ENCODE measurements at regions not wholly inside any gene's neighbourhood (a gene's known extent, or its start where the extent isn't known, plus 50 kb on each side); places are given as distances from the start of the nearest gene placed in this dataset.
"Not testable (repeated sequence)": the region's sequence is repeated elsewhere in the genome, so short reads cannot be mapped to it uniquely, and the experiment has no call there.

GRCh38 chr14:35952584-35952983 is 126.4 kb downstream of the BRMS1L start:
- Mint-ChIP-seq H3K27ac (no peak overlapping the region), H3K36me3 (no peaks in the 10 kb centered on the region), H3K4me3 (no peak overlapping the region), H3K27me3 (no peaks in the 10 kb centered on the region), H3K4me1 (ENCODE audit: low read depth) (no peaks in the 10 kb centered on the region), H3K9me3 (ENCODE audit: low read depth) (no peaks in the 10 kb centered on the region)

GRCh38 chr14:35949920-35950513 is 123.9 kb downstream of the BRMS1L start:
- H3K4me3 Mint-ChIP-seq = no peak overlapping the region
- no peaks in the 10 kb centered on the region for H3K4me1 Mint-ChIP-seq (ENCODE audit: low read depth)
- no peak overlapping the region for H3K27ac Mint-ChIP-seq
- H3K36me3 Mint-ChIP-seq = no peaks in the 10 kb centered on the region
- no peaks in the 10 kb centered on the region for H3K9me3 Mint-ChIP-seq (ENCODE audit: low read depth)
- no peaks in the 10 kb centered on the region for H3K27me3 Mint-ChIP-seq

GRCh38 chr14:35947983-35948382 is 121.8 kb downstream of the BRMS1L start:
- not testable (repeated sequence) for H3K27ac Mint-ChIP-seq; H3K36me3 Mint-ChIP-seq; H3K4me1 Mint-ChIP-seq (ENCODE audit: low read depth); H3K4me3 Mint-ChIP-seq; H3K27me3 Mint-ChIP-seq; H3K9me3 Mint-ChIP-seq (ENCODE audit: low read depth)

GRCh38 chr14:35944847-35945246 is 118.7 kb downstream of the BRMS1L start:
- no peaks in the 10 kb centered on the region for H3K36me3 Mint-ChIP-seq
- no peaks in the 10 kb centered on the region for H3K27me3 Mint-ChIP-seq
- H3K27ac Mint-ChIP-seq = no peak overlapping the region

GRCh38 chr14:35940291-35940690 is 114.2 kb downstream of the BRMS1L start:
- H3K4me3 Mint-ChIP-seq = no peak overlapping the region
- H3K27me3 Mint-ChIP-seq = no peaks in the 10 kb centered on the region
- H3K4me1 Mint-ChIP-seq (ENCODE audit: low read depth) = peaks cover 5% of the 10 kb centered on the region
- H3K36me3 Mint-ChIP-seq = no peaks in the 10 kb centered on the region
- no peaks in the 10 kb centered on the region for H3K9me3 Mint-ChIP-seq (ENCODE audit: low read depth)
- H3K27ac Mint-ChIP-seq = no peak overlapping the region

More at GRCh38 chr14:35944847-35945246, 118.7 kb downstream of the BRMS1L start:
- H3K9me3 Mint-ChIP-seq (ENCODE audit: low read depth) = no peaks in the 10 kb centered on the region
- H3K4me3 Mint-ChIP-seq = no peak overlapping the region
- H3K4me1 Mint-ChIP-seq (ENCODE audit: low read depth) = no peaks in the 10 kb centered on the region

- no peaks in the 10 kb centered on the region for H3K27me3 Mint-ChIP-seq
- H3K36me3 Mint-ChIP-seq = no peaks in the 10 kb centered on the region
- no peaks in the 10 kb centered on the region for H3K9me3 Mint-ChIP-seq (ENCODE audit: low read depth)
- no peak overlapping the region for H3K27ac Mint-ChIP-seq
- H3K4me3 Mint-ChIP-seq = no peak overlapping the region
- peaks cover 19% of the 10 kb centered on the region for H3K4me1 Mint-ChIP-seq (ENCODE audit: low read depth)
Measured at GRCh38 chr14:35938770-35939169, 112.6 kb downstream of the BRMS1L start.

- peak overlapping the region; percentile 79 for H3K27ac Mint-ChIP-seq
- peak overlapping the region; percentile 55 for H3K4me3 Mint-ChIP-seq
- H3K27me3 Mint-ChIP-seq = no peaks in the 10 kb centered on the region
- peaks cover 47% of the 10 kb centered on the region for H3K4me1 Mint-ChIP-seq (ENCODE audit: low read depth)
- peaks cover 3% of the 10 kb centered on the region for H3K36me3 Mint-ChIP-seq
- peaks cover 4% of the 10 kb centered on the region for H3K9me3 Mint-ChIP-seq (ENCODE audit: low read depth)
Measured at GRCh38 chr14:35934499-35934898, 108.4 kb downstream of the BRMS1L start.

- Mint-ChIP-seq H3K9me3 (ENCODE audit: low read depth) (peaks cover 4% of the 10 kb centered on the region), H3K27me3 (no peaks in the 10 kb centered on the region), H3K36me3 (peaks cover 3% of the 10 kb centered on the region), H3K4me1 (ENCODE audit: low read depth) (peaks cover 47% of the 10 kb centered on the region), H3K27ac (peak overlapping the region; percentile 96), H3K4me3 (peak overlapping the region; percentile 89)
Measured at GRCh38 chr14:35932659-35933159, 106.6 kb downstream of the BRMS1L start.

GRCh38 chr14:35932136-35932535 is 106.0 kb downstream of the BRMS1L start:
- Mint-ChIP-seq H3K27ac (peak overlapping the region; percentile 96), H3K36me3 (peaks cover 3% of the 10 kb centered on the region)

GRCh38 chr14:35931346-35931745 is 105.2 kb downstream of the BRMS1L start:
- no peaks in the 10 kb centered on the region for H3K27me3 Mint-ChIP-seq
- H3K27ac Mint-ChIP-seq = no peak overlapping the region
- no peak overlapping the region for H3K4me3 Mint-ChIP-seq
- peaks cover 3% of the 10 kb centered on the region for H3K36me3 Mint-ChIP-seq
- peaks cover 4% of the 10 kb centered on the region for H3K9me3 Mint-ChIP-seq (ENCODE audit: low read depth)
- peaks cover 47% of the 10 kb centered on the region for H3K4me1 Mint-ChIP-seq (ENCODE audit: low read depth)

More at GRCh38 chr14:35932136-35932535, 106.0 kb downstream of the BRMS1L start:
- peaks cover 47% of the 10 kb centered on the region for H3K4me1 Mint-ChIP-seq (ENCODE audit: low read depth)
- peak overlapping the region; percentile 89 for H3K4me3 Mint-ChIP-seq
- no peaks in the 10 kb centered on the region for H3K27me3 Mint-ChIP-seq
- peaks cover 4% of the 10 kb centered on the region for H3K9me3 Mint-ChIP-seq (ENCODE audit: low read depth)

GRCh38 chr14:35929186-35929585 is 103.0 kb downstream of the BRMS1L start:
- no peaks in the 10 kb centered on the region for H3K27me3 Mint-ChIP-seq
- no peak overlapping the region for H3K4me3 Mint-ChIP-seq
- peaks cover 32% of the 10 kb centered on the region for H3K4me1 Mint-ChIP-seq (ENCODE audit: low read depth)
- H3K27ac Mint-ChIP-seq = no peak overlapping the region
- peaks cover 4% of the 10 kb centered on the region for H3K9me3 Mint-ChIP-seq (ENCODE audit: low read depth)
- H3K36me3 Mint-ChIP-seq = peaks cover 3% of the 10 kb centered on the region

GRCh38 chr14:35927727-35928126 is 101.6 kb downstream of the BRMS1L start:
- Mint-ChIP-seq H3K9me3 (ENCODE audit: low read depth) (peaks cover 2% of the 10 kb centered on the region), H3K4me1 (ENCODE audit: low read depth) (peaks cover 17% of the 10 kb centered on the region), H3K36me3 (peaks cover 2% of the 10 kb centered on the region), H3K27me3 (no peaks in the 10 kb centered on the region), H3K27ac (no peak overlapping the region), H3K4me3 (no peak overlapping the region)

- H3K9me3 Mint-ChIP-seq (ENCODE audit: low read depth) = no peaks in the 10 kb centered on the region
- H3K4me3 Mint-ChIP-seq = no peak overlapping the region
- H3K27me3 Mint-ChIP-seq = no peaks in the 10 kb centered on the region
- H3K36me3 Mint-ChIP-seq = no peaks in the 10 kb centered on the region
- peaks cover 1% of the 10 kb centered on the region for H3K4me1 Mint-ChIP-seq (ENCODE audit: low read depth)
- H3K27ac Mint-ChIP-seq = no peak overlapping the region
Measured at GRCh38 chr14:35925319-35925718, 99.2 kb downstream of the BRMS1L start.

GRCh38 chr14:35922590-35922989 is 96.5 kb downstream of the BRMS1L start:
- not testable (repeated sequence) for H3K27ac Mint-ChIP-seq; H3K4me1 Mint-ChIP-seq (ENCODE audit: low read depth); H3K27me3 Mint-ChIP-seq; H3K4me3 Mint-ChIP-seq; H3K36me3 Mint-ChIP-seq; H3K9me3 Mint-ChIP-seq (ENCODE audit: low read depth)

- H3K4me3 Mint-ChIP-seq = no peak overlapping the region
- no peaks in the 10 kb centered on the region for H3K9me3 Mint-ChIP-seq (ENCODE audit: low read depth)
- H3K27me3 Mint-ChIP-seq = no peaks in the 10 kb centered on the region
- H3K4me1 Mint-ChIP-seq (ENCODE audit: low read depth) = no peaks in the 10 kb centered on the region
- no peak overlapping the region for H3K27ac Mint-ChIP-seq
- peaks cover 11% of the 10 kb centered on the region for H3K36me3 Mint-ChIP-seq
Measured at GRCh38 chr14:35921745-35922144, 95.6 kb downstream of the BRMS1L start.

All from activated naive CD8-positive, alpha-beta T cell (primary cell).